Esophagus muscularis mucosa (tissue), 3 donors: ENCODE measurements at regions not wholly inside any gene's neighbourhood (a gene's known extent, or its start where the extent isn't known, plus 50 kb on each side); places are given as distances from the start of the nearest gene placed in this dataset.

ENCODE experiments used
- CTCF ChIP-seq, 3 experiments: fragments of 200-600 bp in 2 of 3; fragments of 450-650 bp in 1 of 3; sonication (generic) in 2 of 3; IDR thresholded peaks; one replicate each; pipeline ENCODE4 v1.5.1; 2017 to 2019; ENCODE audit warnings: antibody characterized with exemption in 3 of 3, mild to moderate bottlenecking in 2 of 3, moderate library complexity in 1 of 3
- POLR2AphosphoS5 ChIP-seq, 2 donors: sonication (generic); formaldehyde crosslinking; IDR thresholded peaks; one replicate each; pipeline ENCODE4 v1.6.1; 2017; ENCODE audit warnings: antibody characterized with exemption in 2 of 2

GRCh38 chr11:95641495-95641894 lies 148.1 kb downstream of the FAM76B start:
- TF ChIP-seq CTCF (IDR thresholded peaks at IDR 0.05) = no peak
- TF ChIP-seq POLR2AphosphoS5 (IDR thresholded peaks at IDR 0.05) = peak; percentile 46 to 71
